ENCODE measurements at regions not wholly inside any gene's neighbourhood (a gene's known extent, or its start where the extent isn't known, plus 50 kb on each side); places are given as distances from the start of the nearest gene placed in this dataset.
A peak's percentile ranks its signal among the peaks of the same experiment; 100 is the strongest.
"Not testable (repeated sequence)": the region's sequence is repeated elsewhere in the genome, so short reads cannot be mapped to it uniquely, and the experiment has no call there.

GRCh38 chr2:145524303-145524702 is 1004.4 kb upstream of the ZEB2 start:
- DNase-seq = no peak

- not testable (repeated sequence) for DNase-seq
Observed at GRCh38 chr2:145519254-145519653, 999.3 kb upstream of the ZEB2 start.

- no peak for DNase-seq
Observed at GRCh38 chr2:145511946-145512345, 992.0 kb upstream of the ZEB2 start.

GRCh38 chr2:145503511-145503910 is 983.6 kb upstream of the ZEB2 start:
- DNase-seq = no peak

- no peak for DNase-seq
Observed at GRCh38 chr2:145501920-145502319, 982.0 kb upstream of the ZEB2 start.

GRCh38 chr2:145495590-145495989 is 975.7 kb upstream of the ZEB2 start:
- no peak for DNase-seq

GRCh38 chr2:145494441-145494840 is 974.5 kb upstream of the ZEB2 start:
- DNase-seq = no peak

- DNase-seq = no peak
Observed at GRCh38 chr2:145488571-145488970, 968.7 kb upstream of the ZEB2 start.

GRCh38 chr2:145484448-145485097 is 964.7 kb upstream of the ZEB2 start:
- DNase-seq = peak; percentile 66

GRCh38 chr2:145483854-145484253 is 963.9 kb upstream of the ZEB2 start:
- DNase-seq = no peak

- DNase-seq = no peak
Observed at GRCh38 chr2:145481334-145481922, 961.5 kb upstream of the ZEB2 start.

- DNase-seq = no peak
Observed at GRCh38 chr2:145464866-145465265, 944.9 kb upstream of the ZEB2 start.

GRCh38 chr2:145460112-145460511 is 940.2 kb upstream of the ZEB2 start:
- DNase-seq = no peak

GRCh38 chr2:145431181-145431951 is 911.4 kb upstream of the ZEB2 start:
- DNase-seq = no peak

GRCh38 chr2:145423809-145424208 is 903.9 kb upstream of the ZEB2 start:
- no peak for DNase-seq

GRCh38 chr2:145422576-145422975 is 902.7 kb upstream of the ZEB2 start:
- no peak for DNase-seq

GRCh38 chr2:145421841-145422240 is 901.9 kb upstream of the ZEB2 start:
- DNase-seq = no peak

GRCh38 chr2:145416640-145417039 is 896.7 kb upstream of the ZEB2 start:
- peak; percentile 50 for DNase-seq

- no peak for DNase-seq
Observed at GRCh38 chr2:145415151-145415550, 895.2 kb upstream of the ZEB2 start.

- DNase-seq = no peak
Observed at GRCh38 chr2:145413261-145414030, 893.5 kb upstream of the ZEB2 start.

GRCh38 chr2:145412155-145412554 is 892.2 kb upstream of the ZEB2 start:
- no peak for DNase-seq

GRCh38 chr2:145411493-145411892 is 891.6 kb upstream of the ZEB2 start:
- no peak for DNase-seq

GRCh38 chr2:145410086-145410485 is 890.2 kb upstream of the ZEB2 start:
- DNase-seq = peak; percentile 46
